Activated T-cell treated with anti-CD3 and anti-CD28 coated beads, Interleukin-2, amount 50 U/mL, for 4 hours (primary cell): ENCODE measurements at regions not wholly inside any gene's neighbourhood (a gene's known extent, or its start where the extent isn't known, plus 50 kb on each side); places are given as distances from the start of the nearest gene placed in this dataset.
"Not testable (repeated sequence)": the region's sequence is repeated elsewhere in the genome, so short reads cannot be mapped to it uniquely, and the experiment has no call there.

Experiments used
- ATAC-seq, 2 donors: fragments of 200-7000 bp; cut with Tn5 transposase; one replicate each; pipeline ENCODE4 v1.10.0; 2021
- DNase-seq: peaks from one replicate; pipeline ENCODE4 v3.0.0-alpha.2; 2020
- H3K27me3 Mint-ChIP-seq: one replicate; pipeline ENCODE4 v1.8.0; 2021; ENCODE audit warnings: low read depth, mixed read lengths
- H3K36me3 Mint-ChIP-seq: one replicate; pipeline ENCODE4 v1.8.0; 2022; ENCODE audit warnings: mixed read lengths; ENCODE audit not compliant: insufficient read depth
- H3K4me1 Mint-ChIP-seq: one replicate; pipeline ENCODE4 v1.8.0; 2021; ENCODE audit warnings: low read depth, mixed read lengths
- H3K4me3 Mint-ChIP-seq: one replicate; pipeline ENCODE4 v1.8.0; 2021; ENCODE audit warnings: mild to moderate bottlenecking, moderate library complexity, mixed read lengths
- H3K9me3 Mint-ChIP-seq: one replicate; pipeline ENCODE4 v1.8.0; 2021; ENCODE audit warnings: mixed read lengths

GRCh38 chr18:37847544-37847943 is 281.9 kb upstream of the CELF4 start:
- DNase-seq: no peak
- no peaks in the 10 kb centered on the region for H3K36me3 Mint-ChIP-seq
- no peaks in the 10 kb centered on the region for H3K4me1 Mint-ChIP-seq
- H3K9me3 Mint-ChIP-seq: peaks cover 5% of the 10 kb centered on the region
- no peaks in the 10 kb centered on the region for H3K27me3 Mint-ChIP-seq
- ATAC-seq: no peak
- no peak overlapping the region for H3K4me3 Mint-ChIP-seq

- H3K36me3 Mint-ChIP-seq: no peaks in the 10 kb centered on the region
Observed at GRCh38 chr18:37846996-37847395, 281.4 kb upstream of the CELF4 start.

GRCh38 chr18:37845498-37845897 is 279.9 kb upstream of the CELF4 start:
- Mint-ChIP-seq H3K36me3 (no peaks in the 10 kb centered on the region), H3K4me1 (no peaks in the 10 kb centered on the region), H3K9me3 (peaks cover 5% of the 10 kb centered on the region), H3K27me3 (no peaks in the 10 kb centered on the region), H3K4me3 (no peak overlapping the region)
- DNase-seq (no peak), ATAC-seq (no peak)

More at GRCh38 chr18:37846996-37847395, 281.4 kb upstream of the CELF4 start:
- Mint-ChIP-seq H3K4me3 (no peak overlapping the region), H3K4me1 (no peaks in the 10 kb centered on the region), H3K9me3 (peaks cover 5% of the 10 kb centered on the region), H3K27me3 (no peaks in the 10 kb centered on the region)
- ATAC-seq: no peak
- DNase-seq: no peak

- Mint-ChIP-seq H3K9me3 (peaks cover 5% of the 10 kb centered on the region), H3K4me1 (no peaks in the 10 kb centered on the region), H3K27me3 (no peaks in the 10 kb centered on the region), H3K4me3 (no peak overlapping the region), H3K36me3 (no peaks in the 10 kb centered on the region)
- no peak for ATAC-seq
- no peak for DNase-seq
Observed at GRCh38 chr18:37844209-37844970, 278.8 kb upstream of the CELF4 start.

- Mint-ChIP-seq H3K27me3 (no peaks in the 10 kb centered on the region), H3K4me1 (no peaks in the 10 kb centered on the region), H3K36me3 (no peaks in the 10 kb centered on the region), H3K4me3 (no peak overlapping the region), H3K9me3 (peaks cover 6% of the 10 kb centered on the region)
- ATAC-seq (no peak), DNase-seq (no peak)
Observed at GRCh38 chr18:37838083-37838482, 272.5 kb upstream of the CELF4 start.

- no peak for DNase-seq
Observed at GRCh38 chr18:37836071-37836970, 270.7 kb upstream of the CELF4 start.

GRCh38 chr18:37832010-37832695 is 266.6 kb upstream of the CELF4 start:
- DNase-seq, ATAC-seq, H3K4me1 Mint-ChIP-seq, H3K27me3 Mint-ChIP-seq, H3K36me3 Mint-ChIP-seq, H3K4me3 Mint-ChIP-seq: not testable (repeated sequence)
- peaks cover 14% of the 10 kb centered on the region for H3K9me3 Mint-ChIP-seq

More at GRCh38 chr18:37836071-37836970, 270.7 kb upstream of the CELF4 start:
- H3K27me3 Mint-ChIP-seq: no peaks in the 10 kb centered on the region
- no peaks in the 10 kb centered on the region for H3K36me3 Mint-ChIP-seq
- H3K4me1 Mint-ChIP-seq: no peaks in the 10 kb centered on the region
- H3K9me3 Mint-ChIP-seq: peaks cover 10% of the 10 kb centered on the region
- no peak overlapping the region for H3K4me3 Mint-ChIP-seq
- ATAC-seq: no peak

GRCh38 chr18:37812961-37813360 is 247.4 kb upstream of the CELF4 start:
- Mint-ChIP-seq H3K9me3 (peaks cover 18% of the 10 kb centered on the region), H3K36me3 (no peaks in the 10 kb centered on the region), H3K4me3 (no peak overlapping the region), H3K4me1 (no peaks in the 10 kb centered on the region), H3K27me3 (no peaks in the 10 kb centered on the region)
- ATAC-seq (no peak), DNase-seq (no peak)

- peaks cover 17% of the 10 kb centered on the region for H3K9me3 Mint-ChIP-seq
- H3K4me1 Mint-ChIP-seq: no peaks in the 10 kb centered on the region
- no peaks in the 10 kb centered on the region for H3K27me3 Mint-ChIP-seq
- H3K36me3 Mint-ChIP-seq: no peaks in the 10 kb centered on the region
- no peak for DNase-seq
- no peak overlapping the region for H3K4me3 Mint-ChIP-seq
- ATAC-seq: no peak
Observed at GRCh38 chr18:37805773-37806404, 240.3 kb upstream of the CELF4 start.

GRCh38 chr18:37796823-37797349 is 231.3 kb upstream of the CELF4 start:
- DNase-seq (no peak), ATAC-seq (no peak)
- H3K36me3 Mint-ChIP-seq: no peaks in the 10 kb centered on the region
- H3K4me1 Mint-ChIP-seq: no peaks in the 10 kb centered on the region
- H3K9me3 Mint-ChIP-seq: peaks cover 5% of the 10 kb centered on the region
- no peak overlapping the region for H3K4me3 Mint-ChIP-seq
- H3K27me3 Mint-ChIP-seq: no peaks in the 10 kb centered on the region

GRCh38 chr18:37787452-37787851 is 221.9 kb upstream of the CELF4 start:
- no peak for DNase-seq
- no peak for ATAC-seq
- peaks cover 2% of the 10 kb centered on the region for H3K9me3 Mint-ChIP-seq
- H3K27me3 Mint-ChIP-seq: no peaks in the 10 kb centered on the region
- H3K4me1 Mint-ChIP-seq: no peaks in the 10 kb centered on the region
- H3K4me3 Mint-ChIP-seq: no peak overlapping the region
- no peaks in the 10 kb centered on the region for H3K36me3 Mint-ChIP-seq

- DNase-seq (no peak), ATAC-seq (no peak)
- peaks cover 2% of the 10 kb centered on the region for H3K9me3 Mint-ChIP-seq
- H3K4me1 Mint-ChIP-seq: no peaks in the 10 kb centered on the region
- H3K4me3 Mint-ChIP-seq: no peak overlapping the region
- H3K27me3 Mint-ChIP-seq: no peaks in the 10 kb centered on the region
- H3K36me3 Mint-ChIP-seq: no peaks in the 10 kb centered on the region
Observed at GRCh38 chr18:37783771-37784170, 218.2 kb upstream of the CELF4 start.

GRCh38 chr18:37779220-37779619 is 213.6 kb upstream of the CELF4 start:
- H3K27me3 Mint-ChIP-seq: no peaks in the 10 kb centered on the region
- ATAC-seq: no peak
- no peak overlapping the region for H3K4me3 Mint-ChIP-seq
- H3K4me1 Mint-ChIP-seq: no peaks in the 10 kb centered on the region
- no peaks in the 10 kb centered on the region for H3K36me3 Mint-ChIP-seq
- H3K9me3 Mint-ChIP-seq: no peaks in the 10 kb centered on the region
- DNase-seq: no peak
